ENCODE measurements at regions not wholly inside any gene's neighbourhood (a gene's known extent, or its start where the extent isn't known, plus 50 kb on each side); places are given as distances from the start of the nearest gene placed in this dataset.

DNA sequence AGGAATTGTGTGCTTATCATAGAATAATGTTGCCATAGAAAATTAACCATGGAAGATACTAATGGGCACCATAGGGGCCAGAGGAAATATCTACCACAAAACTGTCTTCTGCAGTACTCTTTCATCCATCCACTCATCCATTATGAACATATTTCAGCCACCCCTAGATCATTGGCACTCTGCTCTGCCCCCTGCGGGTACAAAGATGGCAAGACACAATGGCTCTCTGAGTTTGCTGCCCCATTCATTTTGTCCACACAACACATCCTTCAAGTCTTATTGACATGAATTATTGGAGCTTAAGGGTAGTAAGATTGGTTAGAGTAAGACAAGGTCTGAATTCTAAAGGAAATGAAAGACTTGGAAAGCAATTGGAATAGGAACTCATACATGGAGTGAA is 1224.7 kb upstream of the CELF4 start:
- TF ChIP-seq POLR2A (IDR thresholded peaks at IDR 0.05) (no peak), POLR2AphosphoS5 (IDR thresholded peaks at IDR 0.05) (no peak)
- TF ChIP-seq, protein P1, sequence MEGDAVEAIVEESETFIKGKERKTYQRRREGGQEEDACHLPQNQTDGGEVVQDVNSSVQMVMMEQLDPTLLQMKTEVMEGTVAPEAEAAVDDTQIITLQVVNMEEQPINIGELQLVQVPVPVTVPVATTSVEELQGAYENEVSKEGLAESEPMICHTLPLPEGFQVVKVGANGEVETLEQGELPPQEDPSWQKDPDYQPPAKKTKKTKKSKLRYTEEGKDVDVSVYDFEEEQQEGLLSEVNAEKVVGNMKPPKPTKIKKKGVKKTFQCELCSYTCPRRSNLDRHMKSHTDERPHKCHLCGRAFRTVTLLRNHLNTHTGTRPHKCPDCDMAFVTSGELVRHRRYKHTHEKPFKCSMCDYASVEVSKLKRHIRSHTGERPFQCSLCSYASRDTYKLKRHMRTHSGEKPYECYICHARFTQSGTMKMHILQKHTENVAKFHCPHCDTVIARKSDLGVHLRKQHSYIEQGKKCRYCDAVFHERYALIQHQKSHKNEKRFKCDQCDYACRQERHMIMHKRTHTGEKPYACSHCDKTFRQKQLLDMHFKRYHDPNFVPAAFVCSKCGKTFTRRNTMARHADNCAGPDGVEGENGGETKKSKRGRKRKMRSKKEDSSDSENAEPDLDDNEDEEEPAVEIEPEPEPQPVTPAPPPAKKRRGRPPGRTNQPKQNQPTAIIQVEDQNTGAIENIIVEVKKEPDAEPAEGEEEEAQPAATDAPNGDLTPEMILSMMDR (IDR thresholded peaks at IDR 0.05 in 8 of 11, conservative IDR thresholded peaks at IDR 0.05 in 3 of 11): no peak
